ENCODE measurements at regions not wholly inside any gene's neighbourhood (a gene's known extent, or its start where the extent isn't known, plus 50 kb on each side); places are given as distances from the start of the nearest gene placed in this dataset.

DNA sequence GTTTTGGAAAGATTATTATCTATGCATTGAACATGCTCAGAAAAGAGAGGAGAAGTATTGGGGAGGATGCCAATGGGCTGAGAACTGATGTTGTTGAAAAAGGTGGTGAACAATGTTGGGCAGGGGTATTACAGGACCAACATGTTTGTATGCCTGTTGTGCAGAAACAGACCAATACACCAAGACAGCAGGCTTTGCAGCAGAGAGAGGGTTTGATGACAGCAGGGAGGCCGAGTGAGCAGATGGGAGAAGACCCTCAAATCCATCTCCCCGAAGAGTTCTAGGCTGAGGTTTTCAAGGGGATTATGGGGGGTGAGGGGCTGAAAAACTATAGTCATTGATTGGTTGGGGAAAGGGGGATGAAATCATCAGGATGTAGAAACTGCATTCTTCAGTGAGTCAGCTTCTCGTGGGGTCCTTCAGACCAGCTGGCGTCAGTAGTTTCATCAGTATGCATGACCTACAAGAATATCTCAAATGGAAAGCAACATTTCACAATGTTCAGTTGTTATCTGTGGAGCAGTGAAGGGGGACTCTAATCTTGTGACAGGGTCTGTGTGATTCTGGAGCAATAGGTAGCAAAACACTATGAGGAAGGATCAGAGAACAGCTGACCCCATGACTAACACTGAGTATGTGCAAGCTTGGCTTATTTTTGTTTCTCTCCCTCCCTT is 167.8 kb downstream of the BAMBI start:
- TF ChIP-seq, protein P1, sequence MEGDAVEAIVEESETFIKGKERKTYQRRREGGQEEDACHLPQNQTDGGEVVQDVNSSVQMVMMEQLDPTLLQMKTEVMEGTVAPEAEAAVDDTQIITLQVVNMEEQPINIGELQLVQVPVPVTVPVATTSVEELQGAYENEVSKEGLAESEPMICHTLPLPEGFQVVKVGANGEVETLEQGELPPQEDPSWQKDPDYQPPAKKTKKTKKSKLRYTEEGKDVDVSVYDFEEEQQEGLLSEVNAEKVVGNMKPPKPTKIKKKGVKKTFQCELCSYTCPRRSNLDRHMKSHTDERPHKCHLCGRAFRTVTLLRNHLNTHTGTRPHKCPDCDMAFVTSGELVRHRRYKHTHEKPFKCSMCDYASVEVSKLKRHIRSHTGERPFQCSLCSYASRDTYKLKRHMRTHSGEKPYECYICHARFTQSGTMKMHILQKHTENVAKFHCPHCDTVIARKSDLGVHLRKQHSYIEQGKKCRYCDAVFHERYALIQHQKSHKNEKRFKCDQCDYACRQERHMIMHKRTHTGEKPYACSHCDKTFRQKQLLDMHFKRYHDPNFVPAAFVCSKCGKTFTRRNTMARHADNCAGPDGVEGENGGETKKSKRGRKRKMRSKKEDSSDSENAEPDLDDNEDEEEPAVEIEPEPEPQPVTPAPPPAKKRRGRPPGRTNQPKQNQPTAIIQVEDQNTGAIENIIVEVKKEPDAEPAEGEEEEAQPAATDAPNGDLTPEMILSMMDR (IDR thresholded peaks at IDR 0.05), result no peak
- 90% methylated on average over 4 of the region's 4 CpGs for WGBS, 2 donors
- Histone ChIP-seq H3K4me3 (no peak overlapping the region), H3K27ac (no peak overlapping the region), H3K9me3 (peaks cover 0 to 13% (median 0%) of the 10 kb centered on the region in 4 donors), H3K36me3 (no peaks in the 10 kb centered on the region), H3K4me1 (no peaks in the 10 kb centered on the region), H3K27me3 (no peaks in the 10 kb centered on the region)
- no peak for DNase-seq (ENCODE audit: low spot score in 2 of 2)

DNA sequence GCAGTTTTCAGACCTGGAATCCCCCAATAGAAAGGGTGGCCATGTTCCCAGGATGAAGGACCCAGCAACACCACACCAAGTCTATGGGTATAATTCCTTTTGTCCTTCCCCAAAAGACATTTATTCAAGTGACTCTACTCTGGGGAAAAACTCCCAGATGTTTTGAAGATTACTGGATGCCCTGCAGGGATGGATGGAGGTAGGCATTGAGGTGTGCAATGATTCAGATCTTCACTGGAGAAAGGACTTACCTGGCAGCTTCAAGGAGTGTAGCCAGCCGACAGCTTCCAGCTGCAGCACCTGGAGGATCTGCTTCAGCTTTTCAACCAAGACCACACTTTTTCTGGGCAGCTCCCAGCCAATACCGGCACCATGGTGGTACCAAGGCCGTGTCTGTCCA is 172.0 kb downstream of the BAMBI start:
- TF ChIP-seq, protein P1 (IDR thresholded peaks at IDR 0.05), result no peak
- TF ChIP-seq POLR2A (IDR thresholded peaks at IDR 0.05), result no peak
- TF ChIP-seq EP300 (IDR thresholded peaks at IDR 0.05), result no peak
- no peaks in the 10 kb centered on the region for H3K36me3 ChIP-seq
- WGBS, 2 donors, result 95 to 98% methylated on average over 3 of the region's 3 CpGs
- no peak for DNase-seq (ENCODE audit: low spot score in 2 of 2)
- no peak overlapping the region for H3K4me3 ChIP-seq
- peaks cover 0 to 8% (median 0%) of the 10 kb centered on the region in 4 donors for H3K4me1 ChIP-seq
- no peak overlapping the region for H3K27ac ChIP-seq
- peaks cover 0 to 13% (median 0%) of the 10 kb centered on the region in 4 donors for H3K9me3 ChIP-seq
- H3K27me3 ChIP-seq, result no peaks in the 10 kb centered on the region

DNA sequence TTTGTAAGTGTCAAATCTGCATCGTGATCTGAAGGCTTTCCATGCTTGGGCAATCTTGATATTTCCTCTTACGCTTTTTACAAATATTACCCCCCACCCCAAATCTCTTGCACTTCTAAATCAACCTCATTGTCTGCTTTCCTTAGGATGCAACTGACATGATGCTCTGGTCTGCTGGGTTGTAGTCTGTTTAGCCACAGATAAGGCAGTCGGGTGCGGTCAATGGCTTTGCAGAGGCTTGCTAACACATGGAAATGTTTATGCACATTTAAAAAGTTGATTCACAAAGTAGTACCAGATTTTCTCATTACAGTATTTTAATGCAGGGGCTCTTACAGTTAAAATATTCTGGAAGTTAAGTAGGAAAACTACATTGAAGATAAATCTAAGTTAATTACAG is 172.5 kb downstream of the BAMBI start:
- no peak for DNase-seq (ENCODE audit: low spot score in 2 of 2)
- H3K36me3 ChIP-seq, result no peaks in the 10 kb centered on the region
- peaks cover 0 to 8% (median 0%) of the 10 kb centered on the region in 4 donors for H3K4me1 ChIP-seq
- WGBS, 2 donors, result 78 to 85% methylated on average over 4 of the region's 4 CpGs
- H3K27me3 ChIP-seq, result no peaks in the 10 kb centered on the region
- TF ChIP-seq, protein P1 (IDR thresholded peaks at IDR 0.05), result no peak
- TF ChIP-seq POLR2A (IDR thresholded peaks at IDR 0.05) (no peak), EP300 (IDR thresholded peaks at IDR 0.05) (no peak)
- H3K9me3 ChIP-seq, result peaks cover 0 to 11% (median 0%) of the 10 kb centered on the region in 4 donors
- no peak overlapping the region for H3K27ac ChIP-seq
- H3K4me3 ChIP-seq, result no peak overlapping the region

DNA sequence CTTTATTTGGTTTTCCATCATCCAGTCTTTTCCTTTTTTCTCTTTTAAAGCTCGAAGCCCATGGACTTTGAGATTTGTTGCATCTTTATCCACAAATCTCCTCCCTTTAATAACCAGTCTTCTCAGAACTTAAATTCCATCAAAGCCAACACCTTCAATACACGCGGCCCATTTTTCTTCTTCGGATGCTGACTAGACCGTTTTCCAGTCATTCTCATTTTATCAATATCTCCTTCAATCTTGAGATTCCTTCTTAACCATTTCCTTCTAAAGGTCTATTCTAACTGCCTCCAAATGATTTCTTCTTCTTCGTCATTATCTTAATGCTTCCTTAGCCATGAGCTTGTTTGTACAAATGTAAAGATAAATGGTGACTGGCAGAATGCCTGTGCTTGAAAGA is 173.5 kb downstream of the BAMBI start:
- WGBS, 2 donors, result 94 to 96% methylated on average over 6 of the region's 6 CpGs
- Histone ChIP-seq H3K9me3 (peaks cover 0 to 1% (median 0%) of the 10 kb centered on the region in 4 donors), H3K36me3 (no peaks in the 10 kb centered on the region), H3K27ac (no peak overlapping the region), H3K4me3 (no peak overlapping the region), H3K4me1 (peaks cover 0 to 8% (median 0%) of the 10 kb centered on the region in 4 donors), H3K27me3 (no peaks in the 10 kb centered on the region)
- DNase-seq (ENCODE audit: low spot score in 2 of 2), result no peak
- TF ChIP-seq EP300 (IDR thresholded peaks at IDR 0.05), result no peak
- no peak for TF ChIP-seq POLR2A (IDR thresholded peaks at IDR 0.05)
- TF ChIP-seq, protein P1 (IDR thresholded peaks at IDR 0.05), result no peak

DNA sequence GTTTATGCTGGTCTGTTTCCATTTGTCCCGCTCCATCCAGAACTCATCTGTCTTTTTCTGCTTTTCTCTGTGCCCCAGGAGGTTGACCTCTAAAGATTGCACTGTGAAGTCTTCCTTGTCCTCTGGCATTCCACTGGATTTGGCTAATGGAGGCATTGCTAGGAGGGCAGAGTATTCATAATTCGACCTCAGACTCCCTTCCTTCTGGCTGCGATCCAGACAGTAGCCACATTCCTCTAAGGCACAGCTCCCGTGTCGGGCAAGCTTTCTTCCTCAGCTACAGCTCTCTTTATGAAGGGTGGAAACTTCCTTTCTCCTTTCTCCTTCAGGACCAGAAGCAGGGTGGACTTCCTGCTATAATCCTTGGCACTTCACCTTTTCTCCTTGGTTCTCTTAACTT is 175.9 kb downstream of the BAMBI start:
- no peak for TF ChIP-seq EP300 (IDR thresholded peaks at IDR 0.05)
- H3K27me3 ChIP-seq, result no peaks in the 10 kb centered on the region
- no peaks in the 10 kb centered on the region for H3K36me3 ChIP-seq
- no peaks in the 10 kb centered on the region for H3K9me3 ChIP-seq
- DNase-seq (ENCODE audit: low spot score in 2 of 2), result no peak
- H3K4me3 ChIP-seq, result no peak overlapping the region
- H3K27ac ChIP-seq, result no peak overlapping the region
- peaks cover 0 to 8% (median 0%) of the 10 kb centered on the region in 4 donors for H3K4me1 ChIP-seq
- whole genome bisulfite sequencing, 2 donors, result 13 to 22% methylated on average over 5 of the region's 5 CpGs

Measured in tibial nerve (tissue), 4 donors.